ENCODE measurements at regions not wholly inside any gene's neighbourhood (a gene's known extent, or its start where the extent isn't known, plus 50 kb on each side); places are given as distances from the start of the nearest gene placed in this dataset.

DNA sequence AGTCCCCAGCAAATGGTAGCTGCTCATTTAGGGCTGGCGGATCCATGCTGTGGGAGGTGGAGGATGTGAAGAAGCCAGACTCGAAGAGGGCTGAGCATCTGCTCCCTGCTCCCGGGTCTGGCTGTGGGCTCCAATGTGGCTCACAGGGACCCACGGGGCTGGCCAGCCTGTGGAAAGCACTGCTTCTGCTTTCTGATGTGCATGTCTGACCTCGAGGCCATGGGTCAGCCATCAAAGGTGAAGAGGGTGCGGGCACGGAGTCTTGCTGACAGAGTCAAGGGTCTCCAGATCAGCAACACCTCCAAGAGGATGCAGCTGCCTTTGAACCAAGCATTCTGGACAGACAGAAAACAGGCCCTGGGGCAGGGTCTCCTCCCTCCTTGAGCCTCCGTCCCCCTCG is 178.2 kb downstream of the INHBB start:
- H3K4me3 ChIP-seq (ENCODE audit: low read length), result no peak overlapping the region
- DNase-seq (ENCODE audit: low read depth), result no peak
- TF ChIP-seq, protein P1, sequence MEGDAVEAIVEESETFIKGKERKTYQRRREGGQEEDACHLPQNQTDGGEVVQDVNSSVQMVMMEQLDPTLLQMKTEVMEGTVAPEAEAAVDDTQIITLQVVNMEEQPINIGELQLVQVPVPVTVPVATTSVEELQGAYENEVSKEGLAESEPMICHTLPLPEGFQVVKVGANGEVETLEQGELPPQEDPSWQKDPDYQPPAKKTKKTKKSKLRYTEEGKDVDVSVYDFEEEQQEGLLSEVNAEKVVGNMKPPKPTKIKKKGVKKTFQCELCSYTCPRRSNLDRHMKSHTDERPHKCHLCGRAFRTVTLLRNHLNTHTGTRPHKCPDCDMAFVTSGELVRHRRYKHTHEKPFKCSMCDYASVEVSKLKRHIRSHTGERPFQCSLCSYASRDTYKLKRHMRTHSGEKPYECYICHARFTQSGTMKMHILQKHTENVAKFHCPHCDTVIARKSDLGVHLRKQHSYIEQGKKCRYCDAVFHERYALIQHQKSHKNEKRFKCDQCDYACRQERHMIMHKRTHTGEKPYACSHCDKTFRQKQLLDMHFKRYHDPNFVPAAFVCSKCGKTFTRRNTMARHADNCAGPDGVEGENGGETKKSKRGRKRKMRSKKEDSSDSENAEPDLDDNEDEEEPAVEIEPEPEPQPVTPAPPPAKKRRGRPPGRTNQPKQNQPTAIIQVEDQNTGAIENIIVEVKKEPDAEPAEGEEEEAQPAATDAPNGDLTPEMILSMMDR (conservative IDR thresholded peaks at IDR 0.05; ENCODE audit: low read depth, low read length), result no peak

DNA sequence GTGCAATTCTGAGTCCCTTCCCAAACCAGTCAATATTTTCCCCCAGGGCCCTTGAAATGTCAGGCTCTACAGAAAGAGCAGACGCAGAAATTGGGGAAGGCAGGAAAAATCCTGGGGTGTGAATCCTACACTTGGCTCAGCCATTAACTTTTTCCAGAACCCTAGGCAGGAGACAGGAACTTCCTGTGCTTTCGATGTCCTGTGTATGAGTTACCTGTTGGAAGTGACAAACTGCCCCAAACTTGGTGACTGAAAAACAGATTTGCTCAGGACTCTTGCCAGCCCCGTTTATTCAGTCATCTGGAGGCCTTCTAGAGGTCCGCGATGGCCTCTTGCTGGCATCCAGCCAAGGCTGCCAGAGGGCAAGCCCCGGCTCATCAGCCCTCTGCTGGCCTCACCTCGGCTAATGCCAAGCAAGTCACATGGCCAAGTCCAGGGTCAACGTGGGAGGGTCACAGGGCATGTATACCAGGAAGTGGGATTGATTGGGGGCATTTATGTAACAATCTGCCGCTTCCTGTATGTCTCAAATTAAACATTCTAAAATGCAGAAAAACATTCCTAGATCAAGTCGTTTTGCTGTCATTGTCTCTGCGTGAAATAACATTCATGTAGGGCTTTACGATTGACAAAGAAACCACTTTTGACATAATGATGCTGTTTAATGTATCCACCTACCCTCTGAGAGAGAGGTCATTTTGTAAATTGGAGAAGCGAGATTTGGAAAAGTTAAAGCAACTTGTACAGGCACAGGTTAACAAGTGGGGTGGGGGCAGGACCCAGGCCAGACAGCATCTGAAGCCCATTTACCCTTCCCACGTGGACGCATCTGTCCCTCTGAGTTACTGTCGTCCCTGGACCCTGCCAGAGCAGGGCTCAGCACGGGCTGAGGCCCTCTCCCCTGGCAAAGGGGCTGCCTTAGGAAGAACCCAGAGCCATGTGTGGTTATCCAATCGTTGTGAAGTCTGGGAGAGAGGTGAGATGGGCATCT is 179.4 kb downstream of the INHBB start:
- no peak for DNase-seq (ENCODE audit: low read depth)
- no peak overlapping the region for H3K4me3 ChIP-seq (ENCODE audit: low read length)
- TF ChIP-seq, protein P1 (conservative IDR thresholded peaks at IDR 0.05; ENCODE audit: low read depth, low read length), result peak; percentile 14

DNA sequence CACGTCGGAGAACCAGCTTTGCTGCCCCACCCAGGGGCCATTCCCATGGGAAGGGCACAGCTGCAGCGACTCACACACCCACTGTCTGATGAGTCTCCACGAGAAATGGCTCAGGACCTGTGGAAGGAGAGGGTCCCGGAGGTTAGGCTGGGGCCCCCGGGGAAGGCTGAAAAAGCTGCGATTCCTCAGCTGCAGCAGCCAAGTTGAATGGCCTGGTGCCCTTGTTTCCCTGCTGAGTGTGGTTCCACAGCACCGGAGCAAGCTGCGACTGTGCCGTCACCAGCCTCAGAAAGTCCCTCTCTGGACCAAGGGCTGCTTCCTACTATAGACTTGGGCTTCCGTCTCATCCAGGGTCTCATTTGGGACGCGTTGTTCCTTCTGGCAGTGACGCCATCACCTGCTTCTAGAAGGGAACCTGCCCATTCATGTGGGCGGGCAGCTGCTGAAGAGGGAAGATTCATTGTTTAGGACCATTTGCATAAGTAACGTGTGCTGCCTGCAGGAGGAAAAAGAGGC is 180.2 kb downstream of the INHBB start:
- H3K4me3 ChIP-seq (ENCODE audit: low read length), result no peak overlapping the region
- DNase-seq (ENCODE audit: low read depth), result no peak
- TF ChIP-seq, protein P1 (conservative IDR thresholded peaks at IDR 0.05; ENCODE audit: low read depth, low read length), result no peak

DNA sequence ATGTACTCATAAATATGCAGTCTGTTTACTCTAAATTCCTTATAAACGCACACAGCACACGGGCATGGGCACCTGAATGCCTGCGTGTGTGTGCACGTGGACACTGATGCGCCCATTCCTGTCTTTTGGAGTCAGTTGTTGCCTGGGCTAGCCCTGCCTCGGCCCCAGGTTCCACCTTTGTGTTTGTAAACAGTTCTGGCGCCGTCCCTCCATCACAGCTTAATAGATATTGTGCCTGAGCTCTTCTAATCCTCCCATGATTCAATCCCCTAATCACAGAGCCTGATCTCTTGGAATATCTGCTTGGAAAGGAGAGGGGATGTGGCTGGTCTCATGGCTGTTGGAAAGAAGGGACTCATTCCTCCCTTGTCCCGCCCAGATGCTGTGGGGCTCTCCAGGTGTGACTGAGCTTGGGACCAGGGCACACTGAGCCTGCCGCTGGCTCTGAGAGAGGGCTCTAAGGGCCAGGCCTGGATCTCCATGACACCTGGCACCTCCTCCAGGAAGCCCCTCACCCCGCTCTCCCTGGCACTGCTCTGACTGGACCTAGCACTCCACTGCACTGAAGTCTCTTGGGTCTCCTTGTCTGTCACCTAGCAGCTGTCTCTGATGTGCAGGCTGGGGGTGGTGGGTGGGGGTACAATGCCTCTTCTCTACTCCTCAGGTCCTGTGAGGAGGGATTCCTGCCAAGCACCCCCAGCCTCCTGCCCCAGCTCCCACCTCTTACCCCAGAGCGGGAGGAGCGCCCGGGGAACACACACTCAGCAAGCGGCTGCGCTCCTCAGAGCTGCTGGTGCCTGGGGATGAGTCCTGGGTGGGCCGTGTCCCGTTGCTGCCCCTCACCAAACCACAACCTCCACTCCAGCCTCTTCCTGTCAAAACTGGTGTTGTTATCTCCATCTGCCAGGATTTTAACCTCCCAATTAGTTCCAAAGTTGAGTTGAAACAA is 181.3 kb downstream of the INHBB start:
- TF ChIP-seq, protein P1 (conservative IDR thresholded peaks at IDR 0.05; ENCODE audit: low read depth, low read length), result no peak
- H3K4me3 ChIP-seq (ENCODE audit: low read length), result no peak overlapping the region
- no peak for DNase-seq (ENCODE audit: low read depth)

DNA sequence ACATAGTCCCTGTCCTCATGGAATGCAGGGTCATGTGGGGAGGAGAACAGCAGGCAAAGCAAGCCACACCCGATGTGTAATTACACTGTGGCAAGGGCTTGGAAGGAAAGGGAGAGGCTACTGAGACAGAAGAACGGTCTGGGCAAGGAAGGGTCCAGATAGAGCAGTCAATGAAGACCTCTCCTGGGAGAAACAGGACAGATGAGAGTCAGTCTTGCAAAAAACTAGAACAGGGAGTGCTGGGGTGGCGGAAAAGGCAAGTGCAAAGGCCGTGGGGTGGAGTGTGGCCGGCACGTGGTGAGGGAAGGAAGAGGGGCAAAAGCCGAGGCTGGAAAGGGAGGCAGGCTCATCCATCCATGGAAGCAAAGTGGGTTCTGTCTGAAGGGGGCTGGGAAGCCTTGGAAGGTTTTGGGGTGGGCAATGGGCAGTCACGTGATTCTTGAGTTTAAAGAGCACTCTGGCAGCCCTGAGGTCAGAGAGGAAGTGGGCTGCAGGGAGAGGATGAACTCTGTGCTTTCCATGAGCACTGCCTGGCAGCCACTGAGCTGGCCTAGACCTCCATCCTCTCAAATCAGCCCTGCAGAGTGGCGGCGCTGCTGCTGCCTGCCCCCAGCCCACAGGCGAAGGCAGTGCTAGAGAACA is 182.2 kb downstream of the INHBB start:
- TF ChIP-seq, protein P1 (conservative IDR thresholded peaks at IDR 0.05; ENCODE audit: low read depth, low read length), result no peak
- H3K4me3 ChIP-seq (ENCODE audit: low read length), result no peak overlapping the region
- DNase-seq (ENCODE audit: low read depth), result no peak

DNA sequence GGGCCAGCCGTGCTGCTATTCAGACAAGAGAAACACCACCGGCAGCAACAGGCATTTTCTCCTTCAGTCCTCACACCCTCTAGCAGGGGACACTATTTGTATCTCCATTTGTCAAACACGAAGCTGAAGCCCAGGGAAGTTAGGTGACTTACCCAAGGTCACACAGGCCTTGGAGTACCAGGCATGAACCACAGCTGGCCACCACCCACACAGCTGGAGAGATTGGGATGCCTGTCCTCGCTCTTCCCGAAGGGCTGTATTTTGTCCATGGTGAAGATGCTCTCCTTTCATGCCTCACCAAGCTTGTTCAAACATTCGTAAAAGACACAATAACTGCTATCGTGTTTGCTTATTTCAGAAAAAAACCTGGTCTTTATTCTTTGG is 182.7 kb downstream of the INHBB start:
- H3K4me3 ChIP-seq (ENCODE audit: low read length), result no peak overlapping the region
- TF ChIP-seq, protein P1 (conservative IDR thresholded peaks at IDR 0.05; ENCODE audit: low read depth, low read length), result no peak
- DNase-seq (ENCODE audit: low read depth), result no peak
